Large intestine (tissue), 3 donors: ENCODE measurements at regions not wholly inside any gene's neighbourhood (a gene's known extent, or its start where the extent isn't known, plus 50 kb on each side); places are given as distances from the start of the nearest gene placed in this dataset.
A peak's percentile ranks its signal among the peaks of the same experiment; 100 is the strongest.

ENCODE experiments used
- DNase-seq, 2 donors: peaks; one replicate each; pipeline versions ENCODE4 v3.0.0 to v3.0.0-alpha.2; 2013
- H3K27ac ChIP-seq: one replicate; pipeline ENCODE4 v1.5.1; 2013; ENCODE audit warnings: low read length
- H3K27me3 ChIP-seq: 2 replicates; pipeline ENCODE4 v1.6.1; 2013; ENCODE audit warnings: low read length; ENCODE audit not compliant: control insufficient read depth, insufficient read depth
- H3K36me3 ChIP-seq: 2 replicates; pipeline ENCODE4 v1.6.1; 2013; ENCODE audit warnings: low read length; ENCODE audit not compliant: control insufficient read depth, insufficient read depth
- H3K4me1 ChIP-seq: one replicate; pipeline ENCODE4 v1.6.1; 2013; ENCODE audit warnings: low read length; ENCODE audit not compliant: control insufficient read depth, insufficient read depth
- H3K4me3 ChIP-seq: one replicate; pipeline ENCODE4 v1.5.1; 2013; ENCODE audit warnings: low read length
- H3K9me3 ChIP-seq: one replicate; pipeline ENCODE4 v1.6.1; 2013; ENCODE audit warnings: mild to moderate bottlenecking, low read depth, low read length, moderate library complexity; ENCODE audit not compliant: control insufficient read depth
- WGBS: methylation state at CpG from one replicate; pipeline ENCODE4 v1.1.5; 2013; ENCODE audit warnings: low lambda C conversion rate; ENCODE audit not compliant: insufficient coverage; 5-methylcytosine and 5-hydroxymethylcytosine counted together

DNA sequence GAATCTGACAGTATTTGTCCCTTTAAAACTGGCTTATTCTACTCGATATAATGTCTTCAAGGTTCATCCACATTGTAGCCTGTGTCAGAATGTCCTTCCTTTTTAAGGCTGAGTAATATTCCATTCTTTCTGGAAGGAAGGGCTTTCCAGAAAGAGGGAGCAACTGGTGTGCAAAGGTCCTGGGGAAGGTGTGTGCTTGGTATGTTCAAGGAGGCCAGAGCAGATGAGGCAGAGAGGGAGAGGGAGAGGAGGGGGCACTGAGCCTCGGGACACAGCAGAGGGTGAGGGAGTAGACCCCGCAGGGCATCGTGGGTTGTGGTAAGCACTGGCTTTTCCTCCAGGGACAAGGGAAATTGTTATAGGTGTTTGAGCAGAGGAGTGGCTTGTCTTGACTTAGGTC lies 90.9 kb upstream of the NCOR2 start:
- Histone ChIP-seq H3K4me3 (no peak overlapping the region), H3K4me1 (peaks cover 4% of the 10 kb centered on the region), H3K27ac (no peak overlapping the region), H3K27me3 (no peaks in the 10 kb centered on the region), H3K9me3 (no peaks in the 10 kb centered on the region), H3K36me3 (no peaks in the 10 kb centered on the region)
- WGBS = no CpG with 5 or more reads among the region's 4 CpGs
- no peak for DNase-seq

GRCh38 chr12:124656947-124657434 lies 89.6 kb upstream of the NCOR2 start:
- Histone ChIP-seq H3K27ac (no peak overlapping the region), H3K4me1 (peaks cover 4% of the 10 kb centered on the region), H3K36me3 (no peaks in the 10 kb centered on the region), H3K4me3 (no peak overlapping the region), H3K27me3 (no peaks in the 10 kb centered on the region), H3K9me3 (no peaks in the 10 kb centered on the region)
- no peak for DNase-seq
- 50% methylated on average over 2 of the region's 8 CpGs for WGBS

GRCh38 chr12:124655698-124656516 lies 88.5 kb upstream of the NCOR2 start:
- Histone ChIP-seq H3K9me3 (no peaks in the 10 kb centered on the region), H3K27me3 (no peaks in the 10 kb centered on the region), H3K4me1 (peaks cover 4% of the 10 kb centered on the region), H3K27ac (peak overlapping the region; percentile 49), H3K4me3 (no peak overlapping the region), H3K36me3 (no peaks in the 10 kb centered on the region)
- WGBS = no CpG with 5 or more reads among the region's 20 CpGs
- DNase-seq = peak; percentile 54 to 67

DNA sequence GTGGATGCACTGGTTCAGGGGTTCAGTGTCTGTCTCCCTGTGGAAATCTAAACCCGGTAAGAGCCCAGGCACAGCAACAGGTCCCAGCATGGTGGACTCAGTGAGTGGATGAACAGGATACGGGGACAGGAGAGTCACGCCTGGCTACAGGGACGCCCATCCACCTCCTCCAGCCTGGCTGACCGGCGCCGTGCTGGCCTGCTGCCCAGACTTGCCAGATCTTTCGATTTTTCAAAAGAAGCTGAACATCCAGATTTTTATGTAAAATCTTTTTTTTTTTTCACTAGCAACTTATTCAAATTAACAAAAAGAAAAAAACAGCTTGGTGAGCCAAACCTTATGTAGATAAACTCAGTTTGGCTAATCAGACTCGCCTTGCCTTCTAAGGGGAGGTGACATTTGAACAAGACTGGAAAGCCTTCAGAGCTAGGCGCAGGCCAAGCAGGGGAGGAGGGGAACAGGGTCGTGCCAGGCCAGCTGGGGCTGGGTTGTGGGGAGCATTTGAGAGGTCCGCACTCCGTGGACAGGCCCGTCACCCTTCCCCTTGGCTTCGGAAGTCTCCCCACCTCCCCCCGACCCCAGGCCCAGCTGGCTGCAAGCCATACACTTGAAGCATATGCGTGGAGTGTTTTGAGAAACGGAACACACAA lies 87.8 kb upstream of the NCOR2 start:
- Histone ChIP-seq H3K36me3 (no peaks in the 10 kb centered on the region), H3K4me3 (no peak overlapping the region), H3K9me3 (no peaks in the 10 kb centered on the region), H3K27ac (peak overlapping the region; percentile 49), H3K27me3 (no peaks in the 10 kb centered on the region), H3K4me1 (peaks cover 4% of the 10 kb centered on the region)
- DNase-seq = peak in 1 of 2 donors; percentile 67
- 100% methylated on average over 1 of the region's 18 CpGs for WGBS

DNA sequence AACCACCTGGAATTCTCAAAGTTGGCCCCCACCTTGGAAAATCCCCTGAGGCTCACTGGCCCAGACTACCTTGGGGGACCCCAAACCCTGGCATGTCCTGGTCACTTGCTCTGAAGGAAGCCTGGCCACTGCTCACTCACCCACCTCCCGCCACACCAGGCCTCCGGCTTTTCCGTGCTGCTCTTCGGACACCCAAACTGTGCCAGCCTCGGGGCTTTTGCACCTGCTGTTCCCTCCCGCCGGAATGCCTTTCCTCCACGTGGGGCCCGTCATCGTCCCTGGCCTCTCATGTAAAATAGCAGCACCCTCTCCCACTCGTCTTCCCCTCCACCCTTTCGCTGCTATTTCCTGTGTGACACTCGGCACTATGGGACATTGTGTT lies 87.2 kb upstream of the NCOR2 start:
- H3K27ac ChIP-seq = peak overlapping the region; percentile 49
- H3K36me3 ChIP-seq = no peaks in the 10 kb centered on the region
- no peaks in the 10 kb centered on the region for H3K27me3 ChIP-seq
- no peak for DNase-seq
- H3K4me3 ChIP-seq = no peak overlapping the region
- peaks cover 3% of the 10 kb centered on the region for H3K9me3 ChIP-seq
- no CpG with 5 or more reads among the region's 13 CpGs for WGBS
- H3K4me1 ChIP-seq = peaks cover 4% of the 10 kb centered on the region

GRCh38 chr12:124653169-124653931 lies 85.9 kb upstream of the NCOR2 start:
- no peaks in the 10 kb centered on the region for H3K36me3 ChIP-seq
- H3K4me3 ChIP-seq = no peak overlapping the region
- no CpG with 5 or more reads among the region's 19 CpGs for WGBS
- H3K4me1 ChIP-seq = peaks cover 4% of the 10 kb centered on the region
- no peak overlapping the region for H3K27ac ChIP-seq
- no peaks in the 10 kb centered on the region for H3K27me3 ChIP-seq
- H3K9me3 ChIP-seq = peaks cover 9% of the 10 kb centered on the region
- no peak for DNase-seq

DNA sequence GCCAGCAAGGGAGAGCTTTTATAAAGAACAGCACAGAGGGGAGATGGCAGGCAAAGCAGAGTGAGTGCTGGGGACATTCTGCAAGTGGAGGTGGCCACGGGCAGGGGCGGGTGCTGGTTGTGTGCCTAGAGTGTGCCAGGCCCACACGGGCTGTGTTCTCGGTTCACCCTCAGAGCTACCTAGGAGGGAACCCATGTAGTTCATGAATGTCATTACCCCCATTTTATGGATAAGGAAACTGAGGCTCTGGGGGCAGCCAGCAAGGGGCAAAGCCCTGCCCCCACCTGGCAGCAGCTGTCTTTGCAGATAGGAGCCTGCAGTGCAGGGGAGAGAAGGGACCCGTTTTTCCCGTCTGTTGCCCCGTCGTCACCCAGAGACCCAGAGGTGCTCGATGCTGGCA lies 85.2 kb upstream of the NCOR2 start:
- Histone ChIP-seq H3K36me3 (no peaks in the 10 kb centered on the region), H3K27ac (no peak overlapping the region), H3K4me1 (peaks cover 4% of the 10 kb centered on the region), H3K9me3 (peaks cover 9% of the 10 kb centered on the region), H3K27me3 (no peaks in the 10 kb centered on the region), H3K4me3 (no peak overlapping the region)
- no CpG with 5 or more reads among the region's 9 CpGs for WGBS
- DNase-seq = no peak

DNA sequence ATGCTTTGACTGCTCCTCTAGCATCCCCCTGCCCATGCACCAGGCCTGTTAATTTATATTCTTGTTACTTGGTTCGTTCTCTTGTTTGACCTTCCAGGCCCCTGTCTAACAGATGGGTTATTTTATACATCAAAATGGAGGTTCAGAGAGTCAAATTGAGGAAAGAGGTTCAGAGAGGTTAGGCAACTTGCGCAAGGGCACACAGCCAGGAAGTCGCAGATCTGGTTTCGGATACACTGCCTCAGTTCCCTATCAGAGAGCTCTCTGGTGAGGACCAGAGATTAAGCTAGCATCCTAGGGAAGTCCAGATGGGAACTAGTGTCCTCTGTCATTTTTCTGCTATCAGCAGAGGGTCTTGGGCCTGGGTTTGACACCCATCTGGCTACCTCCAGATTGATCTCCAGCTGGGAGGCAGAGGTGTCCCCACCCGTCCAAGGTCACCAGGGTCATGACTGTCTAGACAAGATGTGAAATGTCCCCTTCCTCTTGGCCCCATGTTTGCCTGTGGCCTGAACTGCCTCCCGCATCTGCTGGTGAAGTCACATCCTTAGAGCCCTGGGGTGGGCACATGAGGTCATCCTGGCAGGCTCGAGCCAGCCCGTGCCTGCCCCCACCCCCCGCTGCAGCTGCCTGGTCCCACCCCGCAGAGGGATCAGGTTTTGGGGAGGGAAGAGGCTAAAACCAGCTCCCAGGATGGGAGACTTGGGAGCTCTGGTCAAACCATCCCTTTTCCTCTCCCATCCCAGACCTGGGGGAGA lies 84.3 kb upstream of the NCOR2 start:
- Histone ChIP-seq H3K4me1 (peaks cover 4% of the 10 kb centered on the region), H3K36me3 (no peaks in the 10 kb centered on the region), H3K4me3 (no peak overlapping the region), H3K27ac (no peak overlapping the region), H3K9me3 (peaks cover 9% of the 10 kb centered on the region), H3K27me3 (no peaks in the 10 kb centered on the region)
- WGBS = 100% methylated on average over 1 of the region's 10 CpGs
- DNase-seq = no peak

- Histone ChIP-seq H3K4me1 (no peaks in the 10 kb centered on the region), H3K27me3 (no peaks in the 10 kb centered on the region), H3K27ac (no peak overlapping the region), H3K36me3 (no peaks in the 10 kb centered on the region), H3K4me3 (no peak overlapping the region), H3K9me3 (peaks cover 10% of the 10 kb centered on the region)
- no peak for DNase-seq
- no CpG with 5 or more reads among the region's 7 CpGs for WGBS
These were observed 83.5 kb upstream of the NCOR2 start for GRCh38 chr12:124650912-124651311.
